ENCODE measurements at regions not wholly inside any gene's neighbourhood (a gene's known extent, or its start where the extent isn't known, plus 50 kb on each side); places are given as distances from the start of the nearest gene placed in this dataset.
A peak's percentile ranks its signal among the peaks of the same experiment; 100 is the strongest.

DNA sequence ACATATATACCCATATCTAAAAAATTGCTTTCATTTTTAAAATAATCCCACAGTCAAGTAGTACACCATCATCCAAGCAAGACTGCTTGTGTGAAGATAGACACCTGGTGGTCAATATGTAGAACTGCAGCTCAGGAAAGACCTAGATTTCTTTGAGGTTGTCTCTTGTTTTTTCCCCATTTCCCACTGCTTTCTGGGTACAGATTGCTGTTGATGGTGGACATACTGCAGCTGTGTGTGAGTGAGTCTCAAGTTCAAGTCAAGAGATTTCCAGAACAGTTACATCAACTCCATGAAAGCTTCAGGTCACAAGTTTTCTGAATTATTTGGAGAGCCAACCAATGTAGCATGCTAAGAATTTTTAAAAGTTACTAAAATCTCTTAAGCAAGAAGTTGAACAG lies 306.4 kb downstream of the DUSP10 start:
- Histone ChIP-seq H2AFZ (ENCODE audit: low read length) (no peak overlapping the region), H3K9me3 (ENCODE audit: low read length) (no peaks in the 10 kb centered on the region), H3K27me3 (ENCODE audit: control insufficient read depth in 1 of 2, insufficient read depth in 2 of 2, low read length in 2 of 2) (no peaks in the 10 kb centered on the region), H3K36me3 (replicated peaks in 1 of 2; ENCODE audit: control insufficient read depth in 1 of 2, insufficient read depth in 2 of 2, low read length in 2 of 2) (no peaks in the 10 kb centered on the region), H3K27ac (ENCODE audit: extremely low read length, insufficient read depth, low read length) (no peak overlapping the region), H3K4me1 (ENCODE audit: insufficient read depth, low read length) (no peaks in the 10 kb centered on the region), H3K4me2 (ENCODE audit: low read depth, low read length) (no peak overlapping the region), H4K20me1 (ENCODE audit: insufficient read depth, low read length) (no peaks in the 10 kb centered on the region), H3K9ac (ENCODE audit: insufficient read depth, low read depth, low read length) (no peak overlapping the region), H3K79me2 (ENCODE audit: insufficient read depth, low read length) (no peaks in the 10 kb centered on the region), H3K4me3 (replicated peaks in 1 of 3; ENCODE audit: insufficient read depth in 1 of 3, low read depth in 2 of 3, low read length in 3 of 3) (no peak overlapping the region)
- no TSS peak for BruUV-seq (replicated peaks)
- peak; percentile 65 for TF ChIP-seq STAG1 (CRISPR knock-in tag; IDR thresholded peaks at IDR 0.05)
- TF ChIP-seq CTCF (CRISPR knock-in tag; IDR thresholded peaks at IDR 0.05) = peak; percentile 74
- peak; percentile 68; the same call in 1 of the 2 replicates for TF ChIP-seq SMC3 (IDR thresholded peaks at IDR 0.05; ENCODE audit: low read length)
- TF ChIP-seq SMAD1 (CRISPR knock-in tag; IDR thresholded peaks at IDR 0.05; ENCODE audit: borderline replicate concordance, low read depth) = no peak
- POLR2A ChIA-PET = no interaction called here
- DNase-seq (ENCODE audit: low spot score) (peak; percentile 17), FAIRE-seq (peak; percentile 66), ATAC-seq (peak; percentile 70)
- in situ Hi-C loops (cut with HindIII; ENCODE audit: extremely low pct_ligation_motif_present, low pct_unique_long_range_greater_than_20kb) (loop anchor here (5.0 kb wide), 1 partner anchor 563 kb away; no protein-coding TSS in a partner anchor), intact Hi-C loops (cut with micrococcal nuclease; ENCODE audit: unreplicated experiment) (loop anchor here (1.0 to 2.0 kb wide), 2 partner anchors 171 to 527 kb away; no protein-coding TSS in a partner anchor)
- CTCF ChIA-PET (ENCODE audit: low intra/inter-chr PET ratio, low total read pairs) = interaction anchor here (1.3 to 1.8 kb wide), 2 partner anchors 172 to 561 kb away, joined by 3 to 5 read pairs; no protein-coding TSS in a partner anchor

DNA sequence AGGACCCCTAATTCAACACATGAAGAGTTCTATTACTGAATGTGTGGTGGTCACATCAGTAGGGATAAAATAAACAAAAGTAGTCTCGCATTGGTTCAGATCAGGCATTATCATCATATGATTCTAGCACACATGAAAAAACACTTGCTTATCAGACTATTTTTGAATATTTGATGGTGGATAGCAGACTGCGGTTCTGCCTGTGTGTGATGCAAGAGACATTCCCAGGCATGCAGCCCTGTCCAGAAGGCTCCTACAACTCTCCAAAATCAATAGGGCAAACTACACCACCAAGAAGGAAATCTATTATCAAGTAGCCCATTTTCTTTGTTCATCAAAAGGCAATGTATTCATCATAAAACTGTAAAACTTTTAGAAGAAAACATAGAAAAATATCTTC lies 304.7 kb downstream of the DUSP10 start:
- Histone ChIP-seq H3K9ac (ENCODE audit: insufficient read depth, low read depth, low read length) (no peak overlapping the region), H3K79me2 (ENCODE audit: insufficient read depth, low read length) (no peaks in the 10 kb centered on the region), H4K20me1 (ENCODE audit: insufficient read depth, low read length) (no peaks in the 10 kb centered on the region), H3K27me3 (ENCODE audit: control insufficient read depth in 1 of 2, insufficient read depth in 2 of 2, low read length in 2 of 2) (no peaks in the 10 kb centered on the region), H3K9me3 (ENCODE audit: low read length) (no peaks in the 10 kb centered on the region), H3K36me3 (replicated peaks in 1 of 2; ENCODE audit: control insufficient read depth in 1 of 2, insufficient read depth in 2 of 2, low read length in 2 of 2) (no peaks in the 10 kb centered on the region), H3K4me3 (replicated peaks in 1 of 3; ENCODE audit: insufficient read depth in 1 of 3, low read depth in 2 of 3, low read length in 3 of 3) (no peak overlapping the region), H3K4me2 (ENCODE audit: low read depth, low read length) (no peak overlapping the region), H3K27ac (ENCODE audit: extremely low read length, insufficient read depth, low read length) (no peak overlapping the region), H3K4me1 (ENCODE audit: insufficient read depth, low read length) (no peaks in the 10 kb centered on the region), H2AFZ (ENCODE audit: low read length) (no peak overlapping the region)
- no peak for TF ChIP-seq CCDC6 (CRISPR knock-in tag; IDR thresholded peaks at IDR 0.05)
- TF ChIP-seq CBX1 (IDR thresholded peaks at IDR 0.05; ENCODE audit: low read depth) = no peak
- no peak for TF ChIP-seq NFKB2 (CRISPR knock-in tag; IDR thresholded peaks at IDR 0.05; ENCODE audit: borderline replicate concordance)
- no peak for TF ChIP-seq NFE2L1 (CRISPR knock-in tag; IDR thresholded peaks at IDR 0.05; ENCODE audit: borderline replicate concordance)
- no peak for TF ChIP-seq ZNF530 (CRISPR knock-in tag; IDR thresholded peaks at IDR 0.05; ENCODE audit: low read depth)
- no peak for TF ChIP-seq ZNF788 (CRISPR knock-in tag; IDR thresholded peaks at IDR 0.05; ENCODE audit: borderline replicate concordance)
- TF ChIP-seq ZZZ3 (CRISPR knock-in tag; IDR thresholded peaks at IDR 0.05; ENCODE audit: borderline replicate concordance) = no peak
- no peak for FAIRE-seq
- intact Hi-C loops (cut with micrococcal nuclease; ENCODE audit: unreplicated experiment) = no loop called here
- ChIA-PET CTCF (ENCODE audit: low intra/inter-chr PET ratio, low total read pairs) (no interaction called here), POLR2A (no interaction called here)
- DNase-seq (ENCODE audit: low spot score) = no peak
- 0% methylated on average over 2 of the region's 2 CpGs for WGBS (ENCODE audit: low lambda C conversion rate)
- BruUV-seq (replicated peaks) = no TSS peak
- in situ Hi-C loops (cut with HindIII; ENCODE audit: extremely low pct_ligation_motif_present, low pct_unique_long_range_greater_than_20kb) = loop anchor here (5.0 kb wide), 1 partner anchor 565 kb away; no protein-coding TSS in a partner anchor
- no peak for ATAC-seq

Measured in HepG2 (cell line).